ENCODE measurements at regions not wholly inside any gene's neighbourhood (a gene's known extent, or its start where the extent isn't known, plus 50 kb on each side); places are given as distances from the start of the nearest gene placed in this dataset.

GRCh38 chr1:208899438-208899837 is 655.3 kb upstream of the PLXNA2 start:
- DNase-seq (ENCODE audit: low read depth in 2 of 2) = no peak

GRCh38 chr1:208903251-208903905 is 659.2 kb upstream of the PLXNA2 start:
- DNase-seq (ENCODE audit: low read depth in 2 of 2) = no peak

GRCh38 chr1:208907790-208908189 is 663.6 kb upstream of the PLXNA2 start:
- DNase-seq (ENCODE audit: low read depth in 2 of 2) = no peak

GRCh38 chr1:208909011-208909984 is 665.1 kb upstream of the PLXNA2 start:
- no peak for DNase-seq (ENCODE audit: low read depth in 2 of 2)

- DNase-seq (ENCODE audit: low read depth in 2 of 2) = no peak
These were observed 666.0 kb upstream of the PLXNA2 start for GRCh38 chr1:208910161-208910560.

GRCh38 chr1:208917281-208917680 is 666.2 kb upstream of the CAMK1G start:
- no peak for DNase-seq (ENCODE audit: low read depth in 2 of 2)

GRCh38 chr1:208917723-208918122 is 665.8 kb upstream of the CAMK1G start:
- DNase-seq (ENCODE audit: low read depth in 2 of 2) = no peak

- DNase-seq (ENCODE audit: low read depth in 2 of 2) = no peak
These were observed 665.4 kb upstream of the CAMK1G start for GRCh38 chr1:208918160-208918559.

- no peak for DNase-seq (ENCODE audit: low read depth in 2 of 2)
These were observed 664.1 kb upstream of the CAMK1G start for GRCh38 chr1:208919371-208919770.

- DNase-seq (ENCODE audit: low read depth in 2 of 2) = no peak
These were observed 662.3 kb upstream of the CAMK1G start for GRCh38 chr1:208921259-208921658.

- DNase-seq (ENCODE audit: low read depth in 2 of 2) = no peak
These were observed 660.1 kb upstream of the CAMK1G start for GRCh38 chr1:208923456-208923855.

GRCh38 chr1:208923946-208924720 is 659.4 kb upstream of the CAMK1G start:
- no peak for DNase-seq (ENCODE audit: low read depth in 2 of 2)

GRCh38 chr1:208924928-208925327 is 658.6 kb upstream of the CAMK1G start:
- DNase-seq (ENCODE audit: low read depth in 2 of 2) = no peak

- DNase-seq (ENCODE audit: low read depth in 2 of 2) = no peak
These were observed 655.0 kb upstream of the CAMK1G start for GRCh38 chr1:208928349-208929010.

- no peak for DNase-seq (ENCODE audit: low read depth in 2 of 2)
These were observed 653.9 kb upstream of the CAMK1G start for GRCh38 chr1:208929575-208929974.

GRCh38 chr1:208931936-208932335 is 651.6 kb upstream of the CAMK1G start:
- no peak for DNase-seq (ENCODE audit: low read depth in 2 of 2)

GRCh38 chr1:208933984-208934525 is 649.5 kb upstream of the CAMK1G start:
- no peak for DNase-seq (ENCODE audit: low read depth in 2 of 2)

GRCh38 chr1:208934933-208935332 is 648.6 kb upstream of the CAMK1G start:
- DNase-seq (ENCODE audit: low read depth in 2 of 2) = no peak

- no peak for DNase-seq (ENCODE audit: low read depth in 2 of 2)
These were observed 647.9 kb upstream of the CAMK1G start for GRCh38 chr1:208935517-208936187.

GRCh38 chr1:208939537-208940085 is 643.9 kb upstream of the CAMK1G start:
- DNase-seq (ENCODE audit: low read depth in 2 of 2) = no peak
